NT2/D1 (cell line): ENCODE measurements at regions not wholly inside any gene's neighbourhood (a gene's known extent, or its start where the extent isn't known, plus 50 kb on each side); places are given as distances from the start of the nearest gene placed in this dataset.

Experiments
- DNase-seq: peaks from one replicate; pipeline ENCODE4 v3.0.0-alpha.2; 2011; ENCODE audit warnings: low read depth, low spot score
- H3K27me3 ChIP-seq: 2 replicates; pipeline ENCODE4 v1.6.0; 2011; ENCODE audit warnings: mild to moderate bottlenecking; ENCODE audit not compliant: insufficient read length, insufficient read depth
- H3K36me3 ChIP-seq: 2 replicates; pipeline ENCODE4 v1.6.1; 2011; ENCODE audit warnings: mild to moderate bottlenecking, low read length, mixed read lengths; ENCODE audit not compliant: insufficient read depth, insufficient read length
- H3K4me1 ChIP-seq: 2 replicates; pipeline ENCODE4 v1.5.1; 2011; ENCODE audit not compliant: insufficient read depth, insufficient read length
- H3K4me3 ChIP-seq: 2 replicates; pipeline ENCODE4 v1.5.1; 2011; ENCODE audit warnings: low read depth; ENCODE audit not compliant: insufficient read length
- H3K9ac ChIP-seq: 2 replicates; pipeline ENCODE4 v1.6.0; 2011; ENCODE audit warnings: low read depth; ENCODE audit not compliant: insufficient read length
- H3K9me3 ChIP-seq: 2 replicates; pipeline ENCODE4 v1.5.1; 2011; ENCODE audit warnings: mild to moderate bottlenecking, low read length; ENCODE audit not compliant: insufficient read depth
- SUZ12 ChIP-seq: IDR thresholded peaks from 2 replicates; pipeline ENCODE4 v1.6.1; 2011; ENCODE audit not compliant: insufficient read length, insufficient read depth; ENCODE audit errors: extremely low read depth
- YY1 ChIP-seq: IDR thresholded peaks from 2 replicates; pipeline ENCODE4 v1.6.1; 2011; ENCODE audit not compliant: insufficient read length, insufficient read depth
- ZNF274 ChIP-seq: IDR thresholded peaks from 2 replicates; pipeline ENCODE4 v1.6.1; 2011; ENCODE audit warnings: mild to moderate bottlenecking, low read depth, low read length

DNA sequence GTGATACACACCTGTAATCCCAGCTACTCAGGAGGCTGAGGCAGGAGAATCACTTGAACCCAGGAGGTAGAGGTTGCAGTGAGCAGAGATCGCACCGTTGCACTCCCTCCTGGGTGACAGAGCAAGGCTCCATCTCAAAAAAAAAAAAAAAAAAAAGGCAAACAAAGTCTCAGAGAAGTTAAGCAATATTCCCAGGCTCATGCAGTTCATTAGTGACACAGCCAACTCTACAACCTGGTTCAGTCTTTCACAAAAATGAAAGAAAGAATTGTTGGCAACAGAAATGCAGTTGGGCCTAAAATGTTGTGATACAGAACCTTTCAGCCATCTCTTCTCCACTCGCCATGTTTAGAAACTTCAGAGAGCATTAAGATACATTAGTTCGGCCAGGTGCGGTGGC, 242.1 kb downstream of the LTN1 start:
- Histone ChIP-seq H3K27me3 (no peaks in the 10 kb centered on the region), H3K4me1 (no peaks in the 10 kb centered on the region), H3K9me3 (no peaks in the 10 kb centered on the region), H3K9ac (no peak overlapping the region), H3K36me3 (no peaks in the 10 kb centered on the region), H3K4me3 (no peak overlapping the region)
- no peak for DNase-seq
- TF ChIP-seq ZNF274 = no peak
- TF ChIP-seq YY1 = no peak
- TF ChIP-seq SUZ12 = no peak

GRCh38 chr21:28749536-28749935, 243.1 kb downstream of the LTN1 start:
- no peak for DNase-seq
- TF ChIP-seq ZNF274 (no peak), YY1 (no peak), SUZ12 (no peak)
- H3K4me3 ChIP-seq = no peak overlapping the region
- no peaks in the 10 kb centered on the region for H3K9me3 ChIP-seq
- no peak overlapping the region for H3K9ac ChIP-seq
- no peaks in the 10 kb centered on the region for H3K27me3 ChIP-seq
- no peaks in the 10 kb centered on the region for H3K36me3 ChIP-seq
- no peaks in the 10 kb centered on the region for H3K4me1 ChIP-seq

DNA sequence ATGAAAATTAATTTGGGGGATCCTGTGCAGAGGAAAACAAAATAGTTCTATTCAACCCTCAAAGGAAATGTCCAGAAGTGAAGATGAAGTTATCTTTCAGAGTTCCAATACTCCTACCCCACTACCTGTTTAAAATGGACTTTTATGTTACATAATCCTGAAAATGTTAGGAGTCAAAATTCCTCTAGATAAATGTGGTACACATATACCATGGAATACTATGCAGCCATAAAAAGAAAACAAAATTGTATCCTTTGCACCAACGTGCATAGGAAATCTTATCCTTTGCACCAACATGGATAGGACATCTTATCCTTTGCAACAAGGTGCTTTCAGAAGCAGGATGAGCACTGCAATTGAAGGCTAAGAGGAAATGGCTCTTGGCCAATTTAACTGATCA, 245.2 kb downstream of the LTN1 start:
- H3K4me1 ChIP-seq = no peaks in the 10 kb centered on the region
- H3K9me3 ChIP-seq = peaks cover 3% of the 10 kb centered on the region; the same call in 1 of the 2 replicates
- no peaks in the 10 kb centered on the region for H3K27me3 ChIP-seq
- H3K4me3 ChIP-seq = no peak overlapping the region
- no peaks in the 10 kb centered on the region for H3K36me3 ChIP-seq
- DNase-seq = no peak
- H3K9ac ChIP-seq = no peak overlapping the region
- no peak for TF ChIP-seq YY1
- TF ChIP-seq SUZ12 = no peak
- no peak for TF ChIP-seq ZNF274

DNA sequence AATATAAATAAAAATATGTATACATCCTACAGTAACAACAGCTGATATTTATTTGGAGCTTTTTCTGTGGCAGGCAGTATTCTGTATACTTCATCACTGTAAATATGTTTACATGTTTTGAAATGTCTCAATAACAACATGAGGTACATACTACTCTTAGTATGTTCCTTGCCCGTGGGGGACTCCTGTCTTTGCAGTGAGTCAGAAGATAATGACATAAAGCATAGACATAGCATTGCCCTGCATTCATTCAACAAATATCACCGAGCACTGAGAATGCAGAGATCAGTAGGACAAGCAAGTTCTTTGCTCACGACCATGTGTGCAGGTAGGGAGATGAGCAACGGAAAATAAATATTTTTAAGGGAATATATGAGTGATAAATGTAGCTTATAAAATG, 246.5 kb downstream of the LTN1 start:
- Histone ChIP-seq H3K9ac (no peak overlapping the region), H3K36me3 (no peaks in the 10 kb centered on the region), H3K27me3 (no peaks in the 10 kb centered on the region), H3K9me3 (peaks cover 3% of the 10 kb centered on the region; the same call in 1 of the 2 replicates), H3K4me3 (no peak overlapping the region), H3K4me1 (no peaks in the 10 kb centered on the region)
- DNase-seq = no peak
- TF ChIP-seq SUZ12 = no peak
- no peak for TF ChIP-seq ZNF274
- TF ChIP-seq YY1 = no peak

- Histone ChIP-seq H3K36me3 (no peaks in the 10 kb centered on the region), H3K9me3 (peaks cover 3% of the 10 kb centered on the region; the same call in 1 of the 2 replicates), H3K4me1 (no peaks in the 10 kb centered on the region), H3K9ac (no peak overlapping the region), H3K27me3 (no peaks in the 10 kb centered on the region), H3K4me3 (no peak overlapping the region)
- DNase-seq = peak; percentile 86
- TF ChIP-seq YY1 (peak; percentile 53), SUZ12 (no peak), ZNF274 (no peak)
Measured at GRCh38 chr21:28745131-28746016, 247.3 kb downstream of the LTN1 start.

- Histone ChIP-seq H3K4me3 (no peak overlapping the region), H3K4me1 (no peaks in the 10 kb centered on the region), H3K9ac (no peak overlapping the region), H3K36me3 (no peaks in the 10 kb centered on the region), H3K27me3 (no peaks in the 10 kb centered on the region), H3K9me3 (peaks cover 3% of the 10 kb centered on the region; the same call in 1 of the 2 replicates)
- no peak for DNase-seq
- TF ChIP-seq SUZ12 = no peak
Measured at GRCh38 chr21:28743723-28744122, 249.0 kb downstream of the LTN1 start.

GRCh38 chr21:28742527-28742926, 250.2 kb downstream of the LTN1 start:
- DNase-seq = no peak
- no peak for TF ChIP-seq YY1
- TF ChIP-seq SUZ12 = no peak
- no peak for TF ChIP-seq ZNF274
- no peaks in the 10 kb centered on the region for H3K4me1 ChIP-seq
- H3K9ac ChIP-seq = no peak overlapping the region
- H3K4me3 ChIP-seq = no peak overlapping the region
- H3K27me3 ChIP-seq = no peaks in the 10 kb centered on the region
- no peaks in the 10 kb centered on the region for H3K36me3 ChIP-seq
- H3K9me3 ChIP-seq = peaks cover 3% of the 10 kb centered on the region; the same call in 1 of the 2 replicates
